OCI-LY7 (cell line): ENCODE measurements at regions not wholly inside any gene's neighbourhood (a gene's known extent, or its start where the extent isn't known, plus 50 kb on each side); places are given as distances from the start of the nearest gene placed in this dataset.

ENCODE experiments used
- BruUV-seq: library from RNA; stranded (reverse); fragments of 400-500 nt; replicated peaks from 2 replicates; lab custom pipeline; 2021; lab: Mats Ljungman, UMichigan
- CTCF ChIA-PET: fragments of 300-600 bp; sonication (Branson Sonifier 250); formaldehyde crosslinking; loops from one replicate; lab custom pipeline; 2022; ENCODE audit warnings: antibody characterized with exemption; ENCODE audit not compliant: unreplicated experiment; lab: Charles Lee
- POLR2A ChIA-PET: fragments of 300-600 bp; sonication (Branson Sonifier 250); formaldehyde crosslinking; loops from one replicate; lab custom pipeline; 2022; ENCODE audit warnings: antibody characterized with exemption; lab: Charles Lee
- DNase-seq: peaks from one replicate; pipeline ENCODE4 v3.0.0-alpha.2; 2015; ENCODE audit warnings: low spot score
- H2AFZ ChIP-seq: fragments of 200-600 bp; sonication (generic), shearing (Covaris generic); 2 replicates; pipeline ENCODE4 v1.6.1; 2014; ENCODE audit warnings: mild to moderate bottlenecking, antibody characterized with exemption, low read length, moderate library complexity
- H3K27ac ChIP-seq: fragments of 200-600 bp; sonication (generic); 2 replicates; pipeline ENCODE4 v1.5.1; 2014; ENCODE audit warnings: mixed run types, low read depth, mild to moderate bottlenecking, moderate library complexity, low read length, inconsistent platforms; ENCODE audit not compliant: poor library complexity, severe bottlenecking
- H3K36me3 ChIP-seq: fragments of 200-600 bp; sonication (generic); 2 replicates; pipeline ENCODE4 v1.6.1; 2014; ENCODE audit warnings: mild to moderate bottlenecking, antibody characterized with exemption, low read length, moderate library complexity, mixed read lengths; ENCODE audit not compliant: insufficient read depth
- H3K4me1 ChIP-seq: fragments of 200-600 bp; sonication (generic); 2 replicates; pipeline ENCODE4 v1.5.1; 2014; ENCODE audit warnings: mild to moderate bottlenecking, low read length; ENCODE audit not compliant: insufficient read depth, poor library complexity, severe bottlenecking
- H3K4me2 ChIP-seq: fragments of 200-600 bp; sonication (generic); 2 replicates; pipeline ENCODE4 v1.6.1; 2014; ENCODE audit warnings: mild to moderate bottlenecking, low read length
- H3K4me3 ChIP-seq: fragments of 200-600 bp; sonication (generic); 2 replicates; pipeline ENCODE4 v1.5.1; 2014; ENCODE audit warnings: mild to moderate bottlenecking, low read depth, low read length; ENCODE audit not compliant: poor library complexity, severe bottlenecking
- H3K79me2 ChIP-seq: fragments of 200-600 bp; sonication (generic); 2 replicates; pipeline ENCODE4 v1.6.1; 2016; ENCODE audit warnings: low read depth, mild to moderate bottlenecking, low read length, moderate library complexity, mixed read lengths; ENCODE audit not compliant: insufficient read depth
- H3K9me2 ChIP-seq: fragments of 200-600 bp; sonication (generic); 2 replicates; pipeline ENCODE4 v1.6.1; 2016; ENCODE audit warnings: mild to moderate bottlenecking, low read length, mixed read lengths; ENCODE audit not compliant: insufficient read depth
- H3K9me3 ChIP-seq: fragments of 200-600 bp; sonication (generic); 2 replicates; pipeline ENCODE4 v1.6.1; 2014; ENCODE audit warnings: mild to moderate bottlenecking, mixed run types, low read length, mixed read lengths
- H4K20me1 ChIP-seq: fragments of 200-600 bp; sonication (generic); 2 replicates; pipeline ENCODE4 v1.6.1; 2014; ENCODE audit warnings: mild to moderate bottlenecking, antibody characterized with exemption, low read length, moderate library complexity, mixed read lengths; ENCODE audit not compliant: insufficient read depth
- CTCF ChIP-seq: fragments of 200-600 bp; sonication (generic); conservative IDR thresholded peaks from 2 replicates; pipeline ENCODE4 v1.5.1; 2014; ENCODE audit warnings: mild to moderate bottlenecking, antibody characterized with exemption, low read length, moderate library complexity, mixed read lengths
- EZH2phosphoT487 ChIP-seq: fragments of 200-600 bp; sonication (generic); IDR thresholded peaks from 2 replicates; pipeline ENCODE4 v1.6.1; 2018; ENCODE audit warnings: low read depth, borderline replicate concordance, mild to moderate bottlenecking, mixed run types, antibody characterized with exemption, low read length, moderate library complexity, mixed read lengths
- intact Hi-C: fragments of 100-400 bp; cut with micrococcal nuclease; formaldehyde crosslinking; loops from one replicate; pipeline ENCODE4 v1.10.0; 2022; ENCODE audit not compliant: unreplicated experiment

- no peak overlapping the region for H3K4me2 ChIP-seq
- H4K20me1 ChIP-seq, result no peaks in the 10 kb centered on the region
- no peak overlapping the region for H3K4me3 ChIP-seq
- no peak for TF ChIP-seq EZH2phosphoT487
- no peak for TF ChIP-seq CTCF
- no peak overlapping the region for H3K27ac ChIP-seq
- no TSS peak for BruUV-seq
- POLR2A ChIA-PET, result no interaction called here
- CTCF ChIA-PET, result no interaction called here
- H3K36me3 ChIP-seq, result no peaks in the 10 kb centered on the region
- no peaks in the 10 kb centered on the region for H3K4me1 ChIP-seq
- no peaks in the 10 kb centered on the region for H3K9me2 ChIP-seq
- H2AFZ ChIP-seq, result no peak overlapping the region
- intact Hi-C loops, result no loop called here
- DNase-seq, result no peak
- H3K79me2 ChIP-seq, result no peaks in the 10 kb centered on the region
- H3K9me3 ChIP-seq, result no peaks in the 10 kb centered on the region
These were observed 125.9 kb downstream of the PAPOLA start for GRCh38 chr14:96627811-96628775.

DNA sequence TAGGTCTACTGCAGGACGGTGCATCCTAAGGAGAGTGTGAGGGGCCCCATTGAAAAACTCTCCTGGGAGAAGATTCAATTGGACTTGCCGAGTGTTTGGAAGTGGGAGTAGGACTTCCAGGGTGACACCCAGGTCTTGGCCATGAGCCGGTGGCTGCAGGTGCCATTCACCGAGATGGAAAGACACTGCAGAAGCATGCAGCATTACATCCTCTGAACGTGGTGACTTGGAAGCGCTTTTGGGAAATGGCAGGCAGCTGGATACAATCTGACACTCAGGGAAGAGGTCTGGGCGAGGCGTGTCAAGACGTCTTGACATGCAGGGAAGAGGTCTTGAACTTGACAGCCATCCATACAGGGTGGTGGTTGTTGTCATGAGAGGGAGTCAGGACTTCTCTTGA lies 126.9 kb downstream of the PAPOLA start:
- Histone ChIP-seq H3K4me2 (no peak overlapping the region), H3K27ac (no peak overlapping the region), H3K9me3 (no peaks in the 10 kb centered on the region), H3K79me2 (no peaks in the 10 kb centered on the region), H4K20me1 (no peaks in the 10 kb centered on the region), H3K4me1 (peaks cover 1% of the 10 kb centered on the region), H3K36me3 (no peaks in the 10 kb centered on the region), H3K9me2 (no peaks in the 10 kb centered on the region), H2AFZ (no peak overlapping the region), H3K4me3 (no peak overlapping the region)
- ChIA-PET CTCF (no interaction called here), POLR2A (no interaction called here)
- no peak for TF ChIP-seq CTCF
- TF ChIP-seq EZH2phosphoT487, result no peak
- DNase-seq, result no peak
- intact Hi-C loops, result no loop called here
- no TSS peak for BruUV-seq
